Cardiac muscle cell (in vitro differentiated cells and primary cell): ENCODE measurements at regions not wholly inside any gene's neighbourhood (a gene's known extent, or its start where the extent isn't known, plus 50 kb on each side); places are given as distances from the start of the nearest gene placed in this dataset.

Experiments
- DNase-seq, 2 donors: peaks; one replicate each; pipeline versions ENCODE4 v3.0.0 to v3.0.0-alpha.2; 2010 to 2017; ENCODE audit warnings: low read depth in 1 of 2, low spot score in 1 of 2
- H3K27ac ChIP-seq: fragments of 200-600 bp; sonication (generic); 2 replicates; pipeline ENCODE4 v1.5.1; 2016
- H3K27me3 ChIP-seq: fragments of 200-600 bp; sonication (generic); 2 replicates; pipeline ENCODE4 v1.6.0; 2016; ENCODE audit warnings: control low read depth
- H3K36me3 ChIP-seq: fragments of 200-600 bp; sonication (generic); 2 replicates; pipeline ENCODE4 v1.5.1; 2016; ENCODE audit warnings: control low read depth
- H3K4me1 ChIP-seq: fragments of 200-600 bp; sonication (generic); 2 replicates; pipeline ENCODE4 v1.8.1; 2017; ENCODE audit warnings: low read depth, mild to moderate bottlenecking, mixed run types
- H3K4me3 ChIP-seq: fragments of 200-600 bp; sonication (generic); 2 replicates; pipeline ENCODE4 v1.5.1; 2016; ENCODE audit warnings: mild to moderate bottlenecking
- H3K9me3 ChIP-seq: fragments of 200-600 bp; sonication (generic); 2 replicates; pipeline ENCODE4 v1.5.1; 2017; ENCODE audit warnings: low read depth, mild to moderate bottlenecking, control low read depth
- TF ChIP-seq, protein P1 (sequence below): IDR thresholded peaks from 2 replicates; pipeline ENCODE4 v1.5.1; 2012; ENCODE audit warnings: low read depth, mild to moderate bottlenecking, low read length

GRCh38 chr9:80376180-80376579 is 804.4 kb downstream of the TLE4 start:
- H3K27ac ChIP-seq: no peak overlapping the region
- no peak for DNase-seq
- H3K9me3 ChIP-seq: no peaks in the 10 kb centered on the region
- H3K27me3 ChIP-seq: no peaks in the 10 kb centered on the region
- H3K4me1 ChIP-seq: no peaks in the 10 kb centered on the region
- no peaks in the 10 kb centered on the region for H3K36me3 ChIP-seq
- H3K4me3 ChIP-seq: no peak overlapping the region
- TF ChIP-seq, protein P1, sequence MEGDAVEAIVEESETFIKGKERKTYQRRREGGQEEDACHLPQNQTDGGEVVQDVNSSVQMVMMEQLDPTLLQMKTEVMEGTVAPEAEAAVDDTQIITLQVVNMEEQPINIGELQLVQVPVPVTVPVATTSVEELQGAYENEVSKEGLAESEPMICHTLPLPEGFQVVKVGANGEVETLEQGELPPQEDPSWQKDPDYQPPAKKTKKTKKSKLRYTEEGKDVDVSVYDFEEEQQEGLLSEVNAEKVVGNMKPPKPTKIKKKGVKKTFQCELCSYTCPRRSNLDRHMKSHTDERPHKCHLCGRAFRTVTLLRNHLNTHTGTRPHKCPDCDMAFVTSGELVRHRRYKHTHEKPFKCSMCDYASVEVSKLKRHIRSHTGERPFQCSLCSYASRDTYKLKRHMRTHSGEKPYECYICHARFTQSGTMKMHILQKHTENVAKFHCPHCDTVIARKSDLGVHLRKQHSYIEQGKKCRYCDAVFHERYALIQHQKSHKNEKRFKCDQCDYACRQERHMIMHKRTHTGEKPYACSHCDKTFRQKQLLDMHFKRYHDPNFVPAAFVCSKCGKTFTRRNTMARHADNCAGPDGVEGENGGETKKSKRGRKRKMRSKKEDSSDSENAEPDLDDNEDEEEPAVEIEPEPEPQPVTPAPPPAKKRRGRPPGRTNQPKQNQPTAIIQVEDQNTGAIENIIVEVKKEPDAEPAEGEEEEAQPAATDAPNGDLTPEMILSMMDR: no peak

DNA sequence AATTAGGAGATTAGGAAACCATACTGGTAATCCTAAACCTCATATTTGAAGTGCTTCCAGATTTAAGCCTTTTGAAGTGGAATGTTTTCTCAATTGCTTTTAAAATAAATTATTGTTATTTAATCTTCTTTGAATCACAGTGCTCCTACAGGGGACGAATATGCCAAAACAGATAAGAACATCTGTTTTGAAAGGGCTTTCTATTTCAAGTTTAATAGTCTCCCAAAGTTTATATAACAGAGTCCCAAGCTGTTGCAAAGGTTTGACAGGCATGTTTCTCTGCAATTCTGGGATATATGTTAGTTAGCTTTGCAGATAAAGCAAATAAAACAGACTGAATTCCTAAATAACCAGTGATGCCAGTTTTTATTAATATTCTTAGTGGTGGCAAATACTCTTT is 803.7 kb downstream of the TLE4 start:
- TF ChIP-seq, protein P1: no peak
- H3K4me1 ChIP-seq: no peaks in the 10 kb centered on the region
- no peak overlapping the region for H3K4me3 ChIP-seq
- no peaks in the 10 kb centered on the region for H3K36me3 ChIP-seq
- no peaks in the 10 kb centered on the region for H3K9me3 ChIP-seq
- no peak overlapping the region for H3K27ac ChIP-seq
- H3K27me3 ChIP-seq: no peaks in the 10 kb centered on the region
- DNase-seq: no peak

GRCh38 chr9:80369641-80370040 is 797.9 kb downstream of the TLE4 start:
- H3K36me3 ChIP-seq: no peaks in the 10 kb centered on the region
- TF ChIP-seq, protein P1: no peak
- peak; percentile 4 to 9 for DNase-seq
- H3K27me3 ChIP-seq: no peaks in the 10 kb centered on the region
- H3K27ac ChIP-seq: no peak overlapping the region
- no peaks in the 10 kb centered on the region for H3K9me3 ChIP-seq
- H3K4me1 ChIP-seq: no peaks in the 10 kb centered on the region
- no peak overlapping the region for H3K4me3 ChIP-seq

GRCh38 chr9:80366626-80367025 is 794.9 kb downstream of the TLE4 start:
- no peak for DNase-seq
- TF ChIP-seq, protein P1: no peak
- H3K36me3 ChIP-seq: no peaks in the 10 kb centered on the region

DNA sequence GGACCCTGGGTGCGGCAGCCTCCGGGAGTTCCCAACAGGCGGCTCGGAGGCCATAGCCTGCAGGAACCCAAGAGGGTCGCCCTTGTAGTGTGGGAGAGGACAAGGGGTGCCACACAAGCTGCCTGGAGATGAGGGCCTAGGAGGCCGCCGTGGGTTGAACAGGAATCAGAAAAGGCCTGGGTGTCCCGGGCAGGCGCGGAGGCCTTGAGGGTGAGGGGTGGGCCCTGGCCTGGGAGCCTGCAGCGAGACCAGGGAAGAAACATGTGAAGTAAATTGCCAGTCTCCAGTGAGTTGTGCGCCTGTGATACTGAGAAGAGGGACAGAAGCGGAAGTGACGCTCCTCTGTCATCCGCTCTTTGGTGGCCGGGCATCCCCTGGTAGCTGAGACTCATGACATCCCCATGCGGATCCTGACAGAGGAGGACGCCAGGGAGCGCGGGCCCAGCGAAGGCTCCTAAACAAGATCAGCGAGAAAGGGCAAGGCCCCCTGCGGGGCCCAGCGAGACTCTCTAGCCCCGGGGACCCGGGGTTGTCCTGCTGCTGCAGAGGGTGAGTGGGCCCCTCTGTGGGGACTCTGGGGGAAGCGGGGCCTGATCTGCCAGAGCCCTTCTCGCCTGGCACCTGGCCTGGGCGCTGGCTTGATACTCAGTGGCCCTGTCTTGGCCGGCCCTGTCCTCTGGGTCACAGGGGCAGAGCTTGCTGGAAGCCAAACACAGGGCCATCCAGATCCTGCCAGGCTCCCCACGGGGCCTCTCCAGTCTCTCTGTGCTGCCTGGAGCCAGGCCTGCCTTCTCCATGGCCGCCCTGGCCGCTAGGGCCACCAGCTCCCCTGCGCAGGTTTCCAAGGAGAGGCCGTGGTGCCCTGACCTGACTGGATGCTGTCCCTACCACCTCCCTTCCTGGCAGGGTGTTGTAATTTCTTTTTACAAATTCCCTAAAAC is 788.4 kb downstream of the TLE4 start:
- Histone ChIP-seq H3K27me3 (no peaks in the 10 kb centered on the region), H3K27ac (no peak overlapping the region), H3K36me3 (no peaks in the 10 kb centered on the region), H3K9me3 (no peaks in the 10 kb centered on the region), H3K4me3 (no peak overlapping the region), H3K4me1 (no peaks in the 10 kb centered on the region)
- TF ChIP-seq, protein P1: no peak
- DNase-seq: no peak

More at GRCh38 chr9:80366626-80367025, 794.9 kb downstream of the TLE4 start:
- no peaks in the 10 kb centered on the region for H3K27me3 ChIP-seq
- no peaks in the 10 kb centered on the region for H3K4me1 ChIP-seq
- H3K27ac ChIP-seq: no peak overlapping the region
- H3K9me3 ChIP-seq: no peaks in the 10 kb centered on the region
- no peak overlapping the region for H3K4me3 ChIP-seq
